ENCODE measurements at regions not wholly inside any gene's neighbourhood (a gene's known extent, or its start where the extent isn't known, plus 50 kb on each side); places are given as distances from the start of the nearest gene placed in this dataset.

- TF ChIP-seq POLR2A (IDR thresholded peaks at IDR 0.05) (no peak), EP300 (IDR thresholded peaks at IDR 0.05) (no peak)
These were observed 99.7 kb upstream of the MIR17HG start for GRCh38 chr13:91247768-91248167.

Measured in ovary (tissue), 1 donor.